BLaER1 treated with 17β-estradiol and CSF1 and Interleukin-3, amounts not matched to agents 10 nM and 100 nM (cell line): ENCODE measurements at regions not wholly inside any gene's neighbourhood (a gene's known extent, or its start where the extent isn't known, plus 50 kb on each side); places are given as distances from the start of the nearest gene placed in this dataset.
"Not testable (repeated sequence)": the region's sequence is repeated elsewhere in the genome, so short reads cannot be mapped to it uniquely, and the experiment has no call there.

Source experiments
- H3K27ac ChIP-seq, 11 experiments: shearing (Covaris generic); formaldehyde crosslinking; 2 replicates each; pipeline ENCODE4 v1.8.1; 2022
- H3K27me3 ChIP-seq, 11 experiments: shearing (Covaris generic); formaldehyde crosslinking; 2 replicates each; pipeline ENCODE4 v1.8.1; 2022
- H3K36me3 ChIP-seq, 11 experiments: shearing (Covaris generic); formaldehyde crosslinking; 2 replicates each; pipeline ENCODE4 v1.8.1; 2022
- H3K4me1 ChIP-seq, 10 experiments: shearing (Covaris generic); formaldehyde crosslinking; 2 replicates each; pipeline ENCODE4 v1.8.1; 2022
- H3K4me2 ChIP-seq, 11 experiments: shearing (Covaris generic); formaldehyde crosslinking; 2 replicates each; pipeline ENCODE4 v1.8.1; 2022
- H3K4me3 ChIP-seq, 10 experiments: shearing (Covaris generic); formaldehyde crosslinking; 2 replicates each; pipeline ENCODE4 v1.8.1; 2022
- H3K9ac ChIP-seq, 11 experiments: shearing (Covaris generic); formaldehyde crosslinking; 2 replicates each; pipeline ENCODE4 v1.8.1; 2022
- H3K9me3 ChIP-seq, 11 experiments: shearing (Covaris generic); formaldehyde crosslinking; replicated peaks in 1 of 11; 2 replicates each; pipeline ENCODE4 v1.8.1; 2022
- H4K20me1 ChIP-seq, 11 experiments: shearing (Covaris generic); formaldehyde crosslinking; 2 replicates each; pipeline ENCODE4 v1.8.1; 2022
- Cebpa-rat ChIP-seq, 11 experiments: shearing (Covaris generic); IDR thresholded peaks; 2 replicates each; pipeline ENCODE4 v1.8.1; 2022

DNA sequence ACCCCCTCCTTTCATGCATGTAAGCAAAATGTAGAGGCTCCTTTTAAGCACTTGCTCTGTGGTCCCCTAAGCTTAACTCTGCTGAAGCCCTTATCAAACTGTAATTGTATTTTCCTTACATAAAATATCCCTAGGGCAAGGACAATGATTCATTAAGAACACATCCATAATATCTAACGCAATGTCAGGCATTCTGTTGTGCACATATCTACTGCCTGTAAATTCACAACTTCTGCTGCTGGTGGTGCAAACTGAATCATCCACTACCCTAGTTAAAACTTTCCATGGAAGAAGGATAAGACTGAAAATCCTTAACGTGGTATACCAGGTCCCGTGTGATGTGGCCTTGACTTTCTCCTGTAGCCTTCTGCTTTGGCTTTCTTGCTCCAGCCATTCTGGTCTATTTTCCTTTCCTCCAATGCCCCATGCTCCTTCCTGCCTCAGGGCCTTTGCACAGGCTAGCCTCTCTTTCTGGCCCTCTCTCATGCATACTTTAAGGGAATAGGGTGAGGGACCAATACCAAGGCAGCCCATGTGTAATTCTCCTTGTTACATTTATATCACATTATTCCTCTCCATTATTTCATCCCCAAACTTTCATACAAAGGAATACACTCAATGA lies 113.6 kb upstream of the ZFP64 start:
- peaks cover 18 to 41% (median 33%) of the 10 kb centered on the region in 10 experiments for H3K4me1 ChIP-seq
- no peaks in the 10 kb centered on the region for H4K20me1 ChIP-seq
- no peaks in the 10 kb centered on the region for H3K27me3 ChIP-seq
- TF ChIP-seq Cebpa-rat (IDR thresholded peaks at IDR 0.05): no peak
- H3K36me3 ChIP-seq: no peaks in the 10 kb centered on the region
- no peak overlapping the region for H3K4me2 ChIP-seq
- no peak overlapping the region for H3K4me3 ChIP-seq
- H3K27ac ChIP-seq: no peak overlapping the region
- no peaks in the 10 kb centered on the region for H3K9me3 ChIP-seq
- no peak overlapping the region for H3K9ac ChIP-seq

DNA sequence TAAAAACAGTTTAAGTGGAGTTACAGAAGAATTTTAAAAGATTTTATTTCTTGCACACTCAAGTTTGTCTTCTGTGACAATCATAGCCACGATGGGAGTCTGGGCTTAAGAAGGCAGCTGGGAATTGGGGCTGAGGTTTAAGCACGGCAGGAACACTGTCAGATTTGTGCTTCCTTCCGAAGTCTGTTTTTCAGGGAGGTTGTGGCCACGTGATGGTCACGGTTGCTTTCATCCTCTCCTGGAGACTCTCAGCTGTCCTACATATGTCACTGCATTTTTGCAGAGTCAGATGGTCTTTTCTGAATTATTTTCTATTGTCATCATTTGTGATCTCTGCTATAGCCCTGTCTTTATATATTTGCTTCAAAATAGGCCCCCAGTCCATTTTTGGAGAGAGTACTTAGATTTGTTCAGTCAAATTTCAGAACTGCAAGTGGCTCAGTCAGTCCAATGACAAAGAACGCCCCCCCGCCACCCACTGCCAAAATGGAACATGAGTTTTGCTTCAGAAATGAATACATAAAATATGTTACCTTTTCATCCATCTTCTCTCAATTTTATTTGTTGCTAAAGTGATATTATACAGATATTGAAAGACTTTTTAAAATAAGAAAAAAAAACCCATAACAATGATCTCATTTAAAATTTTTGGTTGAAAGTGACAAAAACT lies 111.8 kb upstream of the ZFP64 start:
- no peak overlapping the region for H3K9ac ChIP-seq
- H3K4me1 ChIP-seq: peaks cover 18 to 41% (median 33%) of the 10 kb centered on the region in 10 experiments
- H3K4me3 ChIP-seq: no peak overlapping the region
- H3K9me3 ChIP-seq: no peaks in the 10 kb centered on the region
- H3K36me3 ChIP-seq: no peaks in the 10 kb centered on the region
- H3K27me3 ChIP-seq: no peaks in the 10 kb centered on the region
- peak overlapping the region in 2 of 11 experiments; percentile 5 to 38; a peak in 3 of 22 replicates for H3K27ac ChIP-seq
- peak overlapping the region; percentile 40 to 74 (median 59) for H3K4me2 ChIP-seq
- TF ChIP-seq Cebpa-rat (IDR thresholded peaks at IDR 0.05): no peak
- no peaks in the 10 kb centered on the region for H4K20me1 ChIP-seq

DNA sequence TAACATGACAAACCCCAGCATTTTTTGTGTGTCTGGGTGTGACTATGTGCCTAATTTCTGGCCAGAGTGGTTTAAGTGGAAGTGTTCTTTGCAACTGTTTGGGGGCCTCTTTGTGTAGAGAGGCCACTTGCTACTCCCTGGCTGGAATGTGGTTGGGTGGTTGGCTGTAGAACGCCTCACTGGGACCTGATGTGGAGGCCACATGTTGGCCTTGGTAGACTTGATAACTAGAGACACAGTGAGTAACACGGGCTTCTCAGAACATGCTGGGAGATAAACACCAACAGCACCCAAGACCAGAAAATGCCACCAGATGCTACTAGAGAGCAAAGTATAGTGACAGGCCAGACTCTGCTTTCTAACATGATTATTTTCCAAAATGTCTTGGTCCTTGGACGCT lies 111.2 kb upstream of the ZFP64 start:
- peak overlapping the region; percentile 40 to 74 (median 59); a peak in 19 of 22 replicates for H3K4me2 ChIP-seq
- 0 out of 22 replicates have a peak overlapping the region, but pooled peaks of 1 of the 11 experiments have one; percentile 5 for H3K27ac ChIP-seq
- no peaks in the 10 kb centered on the region for H4K20me1 ChIP-seq
- no peaks in the 10 kb centered on the region for H3K9me3 ChIP-seq
- H3K36me3 ChIP-seq: no peaks in the 10 kb centered on the region
- peaks cover 16 to 40% (median 32%) of the 10 kb centered on the region in 10 experiments for H3K4me1 ChIP-seq
- no peak for TF ChIP-seq Cebpa-rat (IDR thresholded peaks at IDR 0.05)
- H3K27me3 ChIP-seq: no peaks in the 10 kb centered on the region
- no peak overlapping the region for H3K4me3 ChIP-seq
- no peak overlapping the region for H3K9ac ChIP-seq

DNA sequence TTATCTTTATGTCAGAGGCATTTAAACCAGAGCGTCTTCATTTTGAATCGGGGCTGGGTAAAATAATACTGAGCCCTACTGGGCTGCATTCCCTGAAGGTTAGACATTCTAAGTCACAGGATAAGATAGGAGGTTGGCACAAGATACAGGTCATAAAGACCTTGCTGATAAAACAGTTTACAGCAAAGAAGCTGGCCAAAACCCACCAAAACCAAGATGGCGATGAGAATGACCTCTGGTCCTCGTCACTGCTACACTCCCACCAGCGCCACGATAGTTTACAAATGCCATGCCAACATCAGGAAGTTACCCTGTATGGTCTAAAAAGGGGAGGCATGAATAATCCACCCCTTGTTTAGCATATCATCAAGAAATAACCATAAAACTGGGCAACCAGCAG lies 110.5 kb upstream of the ZFP64 start:
- H3K27ac ChIP-seq, H3K9me3 ChIP-seq, H3K36me3 ChIP-seq, H3K27me3 ChIP-seq, H4K20me1 ChIP-seq, H3K9ac ChIP-seq, H3K4me3 ChIP-seq: not testable (repeated sequence)
- peaks cover 10 to 35% (median 31%) of the 10 kb centered on the region in 10 experiments for H3K4me1 ChIP-seq
- peak overlapping the region in 5 of 11 experiments; percentile 59 to 74 (median 65); a peak in 7 of 22 replicates for H3K4me2 ChIP-seq

DNA sequence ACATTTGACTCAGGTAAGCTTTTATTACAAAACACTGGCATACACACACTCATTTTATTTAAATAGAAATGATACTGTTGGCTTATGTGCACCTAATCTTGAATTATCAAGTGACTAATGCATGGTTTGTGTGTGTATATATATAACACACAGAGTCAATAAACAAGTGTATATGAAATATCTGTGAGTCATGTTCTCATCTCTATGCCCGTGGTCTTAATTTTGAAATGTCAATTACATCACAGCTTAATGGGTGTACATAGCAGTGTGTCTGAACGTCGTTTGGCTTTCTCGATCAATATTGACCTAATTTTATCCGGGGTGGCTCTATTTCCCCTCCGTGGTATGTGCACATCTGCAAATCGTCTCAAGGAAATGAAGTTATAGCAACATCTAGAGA lies 104.0 kb upstream of the ZFP64 start:
- Histone ChIP-seq H4K20me1 (no peaks in the 10 kb centered on the region), H3K4me3 (no peak overlapping the region), H3K9me3 (peaks cover 0 to 7% (median 0%) of the 10 kb centered on the region in 11 experiments; a peak in 3 of 22 replicates), H3K36me3 (no peaks in the 10 kb centered on the region), H3K9ac (no peak overlapping the region), H3K27me3 (no peaks in the 10 kb centered on the region), H3K4me1 (peaks cover 0 to 9% (median 8%) of the 10 kb centered on the region in 10 experiments; a peak in 13 of 20 replicates), H3K27ac (no peak overlapping the region), H3K4me2 (no peak overlapping the region)
- TF ChIP-seq Cebpa-rat (IDR thresholded peaks at IDR 0.05): no peak

DNA sequence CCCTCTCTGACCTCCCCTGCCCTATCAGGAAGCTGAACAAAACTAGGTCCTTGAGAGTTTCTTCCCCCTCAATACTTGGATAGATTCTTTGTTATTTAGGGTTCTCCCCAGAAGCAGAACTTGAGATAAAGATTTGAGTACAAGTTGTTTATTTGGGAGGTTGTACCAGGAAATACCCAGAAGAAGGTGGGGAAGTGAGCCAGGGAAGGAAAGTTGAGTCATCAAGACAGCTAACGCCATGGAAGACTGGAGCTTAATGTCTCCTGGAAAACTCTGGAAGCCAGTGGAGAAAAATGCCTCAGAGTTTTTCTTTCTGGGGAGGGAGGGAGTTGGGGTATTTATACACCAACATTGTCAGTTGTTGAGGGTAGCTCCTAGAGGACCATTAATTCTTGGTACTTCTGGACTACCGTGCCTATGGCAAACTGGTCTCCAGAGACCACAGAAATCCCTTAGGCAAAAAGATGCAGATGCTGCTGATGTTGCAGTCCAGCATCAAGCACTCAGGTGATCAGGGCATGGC lies 102.6 kb upstream of the ZFP64 start:
- H3K4me1 ChIP-seq: peaks cover 2 to 23% (median 21%) of the 10 kb centered on the region in 10 experiments; a peak in 15 of 20 replicates
- no peaks in the 10 kb centered on the region for H3K27me3 ChIP-seq
- TF ChIP-seq Cebpa-rat (IDR thresholded peaks at IDR 0.05): no peak
- no peak overlapping the region for H3K27ac ChIP-seq
- H3K4me2 ChIP-seq: no peak overlapping the region
- H4K20me1 ChIP-seq: no peaks in the 10 kb centered on the region
- H3K36me3 ChIP-seq: no peaks in the 10 kb centered on the region
- peaks cover 0 to 7% (median 0%) of the 10 kb centered on the region in 11 experiments; a peak in 3 of 22 replicates for H3K9me3 ChIP-seq
- no peak overlapping the region for H3K9ac ChIP-seq
- H3K4me3 ChIP-seq: no peak overlapping the region

DNA sequence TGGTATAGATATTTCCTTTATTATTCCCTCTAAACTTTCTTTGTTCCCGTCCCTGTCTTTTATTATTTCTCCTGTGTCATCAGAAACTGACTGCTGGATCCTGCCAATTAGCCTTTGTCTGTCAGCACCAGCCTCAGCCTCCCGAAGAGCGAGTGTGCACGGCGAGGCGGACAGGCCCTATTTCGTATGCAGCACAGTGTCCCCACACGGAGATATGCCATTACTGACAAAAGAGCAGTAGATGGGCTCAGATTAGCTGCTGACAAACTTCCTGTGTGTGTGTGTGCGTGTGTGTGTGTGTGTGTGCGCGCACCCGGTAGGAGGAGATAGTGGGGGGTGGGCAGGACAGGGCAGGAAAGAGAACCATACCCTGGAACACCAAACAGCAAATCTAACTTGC lies 99.5 kb upstream of the ZFP64 start:
- TF ChIP-seq Cebpa-rat (IDR thresholded peaks at IDR 0.05): no peak
- peaks cover 0 to 7% (median 0%) of the 10 kb centered on the region in 11 experiments; a peak in 3 of 22 replicates for H3K9me3 ChIP-seq
- H3K27ac ChIP-seq: no peak overlapping the region
- H3K4me2 ChIP-seq: peak overlapping the region in 6 of 11 experiments; percentile 3 to 54 (median 47); a peak in 8 of 22 replicates
- H4K20me1 ChIP-seq: no peaks in the 10 kb centered on the region
- H3K36me3 ChIP-seq: no peaks in the 10 kb centered on the region
- H3K9ac ChIP-seq: no peak overlapping the region
- no peak overlapping the region for H3K4me3 ChIP-seq
- H3K27me3 ChIP-seq: no peaks in the 10 kb centered on the region
- peaks cover 4 to 29% (median 26%) of the 10 kb centered on the region in 10 experiments; a peak in 15 of 20 replicates for H3K4me1 ChIP-seq

DNA sequence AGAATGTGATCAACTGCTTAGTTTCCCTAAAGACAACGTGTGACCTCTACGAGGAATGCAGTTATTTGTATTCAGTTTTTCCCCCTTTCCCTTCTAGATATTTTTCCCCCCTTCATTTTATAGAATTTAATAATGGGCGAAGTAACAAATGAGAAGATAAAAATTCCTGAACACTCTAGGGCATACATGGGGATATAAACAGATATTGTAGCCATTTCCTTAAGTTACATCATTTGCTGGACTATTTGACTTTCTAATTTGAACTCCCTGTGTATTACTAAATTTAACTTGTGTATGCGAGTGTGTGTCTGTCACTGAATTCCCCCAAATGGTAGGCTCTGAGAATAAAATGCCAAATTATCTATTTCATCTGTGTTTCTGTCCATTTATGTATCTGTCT lies 99.0 kb upstream of the ZFP64 start:
- H3K27ac ChIP-seq: 0 out of 22 replicates have a peak overlapping the region, but pooled peaks of 1 of the 11 experiments have one; percentile 7
- H4K20me1 ChIP-seq: no peaks in the 10 kb centered on the region
- no peaks in the 10 kb centered on the region for H3K36me3 ChIP-seq
- peak overlapping the region in 8 of 11 experiments; percentile 12 to 54 (median 47); a peak in 11 of 22 replicates for H3K4me2 ChIP-seq
- no peaks in the 10 kb centered on the region for H3K27me3 ChIP-seq
- H3K4me1 ChIP-seq: peaks cover 4 to 29% (median 26%) of the 10 kb centered on the region in 10 experiments; a peak in 15 of 20 replicates
- H3K9me3 ChIP-seq: peaks cover 0 to 7% (median 0%) of the 10 kb centered on the region in 11 experiments; a peak in 3 of 22 replicates
- H3K9ac ChIP-seq: no peak overlapping the region
- H3K4me3 ChIP-seq: no peak overlapping the region
- TF ChIP-seq Cebpa-rat (IDR thresholded peaks at IDR 0.05): no peak

DNA sequence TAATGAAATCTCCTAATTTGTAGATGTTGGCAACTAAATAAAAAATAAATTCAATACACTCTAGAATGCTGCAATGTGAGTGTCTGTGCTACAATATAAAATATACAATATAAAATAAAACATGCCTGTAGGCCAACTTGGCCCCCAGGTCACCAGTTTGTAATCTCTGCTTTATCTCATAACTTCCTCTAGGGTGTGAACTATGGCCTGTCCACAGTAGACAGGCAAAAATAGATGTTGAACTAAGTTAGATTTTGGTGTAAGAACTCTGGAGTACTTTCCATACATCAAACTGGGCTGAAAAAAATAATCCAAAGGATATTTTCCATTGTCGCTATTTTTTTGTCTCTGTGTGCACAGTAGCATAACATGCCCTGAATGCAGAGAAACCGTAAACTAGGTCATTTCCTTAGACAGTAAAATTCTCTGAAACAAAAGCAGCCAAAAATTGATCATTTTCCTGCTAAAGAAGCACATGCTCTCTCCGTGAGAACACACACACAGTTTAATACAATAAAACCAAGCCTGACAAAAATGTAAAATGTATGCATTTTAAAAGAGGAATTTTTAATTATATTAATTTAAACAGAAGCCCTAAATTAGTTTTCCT lies 98.5 kb upstream of the ZFP64 start:
- H3K9me3 ChIP-seq: peaks cover 0 to 7% (median 0%) of the 10 kb centered on the region in 11 experiments; a peak in 3 of 22 replicates
- H3K9ac ChIP-seq: no peak overlapping the region
- H3K27ac ChIP-seq: no peak overlapping the region
- H3K36me3 ChIP-seq: no peaks in the 10 kb centered on the region
- no peaks in the 10 kb centered on the region for H3K27me3 ChIP-seq
- no peaks in the 10 kb centered on the region for H4K20me1 ChIP-seq
- no peak for TF ChIP-seq Cebpa-rat (IDR thresholded peaks at IDR 0.05)
- no peak overlapping the region for H3K4me3 ChIP-seq
- peaks cover 4 to 29% (median 26%) of the 10 kb centered on the region in 10 experiments; a peak in 15 of 20 replicates for H3K4me1 ChIP-seq
- H3K4me2 ChIP-seq: peak overlapping the region in 8 of 11 experiments; percentile 12 to 54 (median 47); a peak in 13 of 22 replicates
